ENCODE measurements at regions not wholly inside any gene's neighbourhood (a gene's known extent, or its start where the extent isn't known, plus 50 kb on each side); places are given as distances from the start of the nearest gene placed in this dataset.

GRCh38 chr4:134537701-134538100 lies 336.1 kb upstream of the PABPC4L start:
- intact Hi-C loops (cut with micrococcal nuclease) (no loop called here), dilution Hi-C loops (cut with MboI; ENCODE audit: extremely low pct_ligation_motif_present, low sequenced_read_pairs) (no loop called here)
- Histone ChIP-seq H3K27ac (ENCODE audit: insufficient read depth, low read depth, low read length) (no peak overlapping the region), H2AFZ (ENCODE audit: low read depth, low read length) (no peak overlapping the region), H3K4me3 (replicated peaks in 1 of 3; ENCODE audit: insufficient read depth in 1 of 3, low read depth in 1 of 3, low read length in 3 of 3) (no peak overlapping the region), H3K4me2 (ENCODE audit: insufficient read depth, low read length) (no peak overlapping the region), H3K36me3 (ENCODE audit: control insufficient read depth in 2 of 2, extremely low read depth in 1 of 2, insufficient read depth in 2 of 2, low read length in 2 of 2) (no peaks in the 10 kb centered on the region), H3K79me2 (ENCODE audit: control insufficient read depth, insufficient read depth, low read length) (no peaks in the 10 kb centered on the region), H3K9me3 (replicated peaks; ENCODE audit: control insufficient read depth, insufficient read depth, low read length) (no peaks in the 10 kb centered on the region), H3K9me1 (replicated peaks; ENCODE audit: control insufficient read depth, extremely low read depth, insufficient read depth, low read length) (no peaks in the 10 kb centered on the region), H3K9ac (replicated peaks; ENCODE audit: extremely low read depth, insufficient read depth, low read length) (no peak overlapping the region), H3K27me3 (ENCODE audit: control insufficient read depth in 2 of 2, insufficient read depth in 2 of 2, low read length in 2 of 2) (no peaks in the 10 kb centered on the region), H4K20me1 (replicated peaks; ENCODE audit: control insufficient read depth, extremely low read depth, insufficient read depth, low read length) (no peaks in the 10 kb centered on the region), H3K4me1 (ENCODE audit: control insufficient read depth, extremely low read depth, insufficient read depth, low read length) (no peaks in the 10 kb centered on the region)
- no peak for DNase-seq (ENCODE audit: low read depth, low spot score)
- CTCF ChIA-PET = no interaction called here
- POLR2A ChIA-PET = no interaction called here
- no peak for TF ChIP-seq JUN (IDR thresholded peaks at IDR 0.05; ENCODE audit: borderline replicate concordance, insufficient read depth, insufficient read length, low read depth)
- no peak for TF ChIP-seq CTCF (IDR thresholded peaks at IDR 0.05; ENCODE audit: extremely low read depth in 1 of 2, insufficient read depth in 1 of 2, low read depth in 1 of 2, low read length in 2 of 2)
- TF ChIP-seq POLR2AphosphoS5 (IDR thresholded peaks at IDR 0.05; ENCODE audit: insufficient read depth, low read depth, low read length) = no peak
- TF ChIP-seq EZH2 (IDR thresholded peaks at IDR 0.05; ENCODE audit: borderline replicate concordance, low read depth, low read length, severe bottlenecking) = no peak
- TF ChIP-seq MYC (IDR thresholded peaks at IDR 0.05; ENCODE audit: low read depth, low read length) = no peak
- no peak for TF ChIP-seq GATA2 (IDR thresholded peaks at IDR 0.05; ENCODE audit: insufficient read depth, insufficient read length, low read depth, low read length)
- FAIRE-seq = no peak
- BruUV-seq (replicated peaks) = no TSS peak

- no peak overlapping the region for H3K4me3 ChIP-seq (replicated peaks in 1 of 3; ENCODE audit: insufficient read depth in 1 of 3, low read depth in 1 of 3, low read length in 3 of 3)
- H3K79me2 ChIP-seq (ENCODE audit: control insufficient read depth, insufficient read depth, low read length) = no peaks in the 10 kb centered on the region
- FAIRE-seq = no peak
- H3K27me3 ChIP-seq (ENCODE audit: control insufficient read depth in 2 of 2, insufficient read depth in 2 of 2, low read length in 2 of 2) = no peaks in the 10 kb centered on the region
- ChIA-PET POLR2A (no interaction called here), CTCF (interaction anchor here (0.6 to 1.6 kb wide), 2 partner anchors 12 to 65 kb away, joined by 3 to 6 read pairs; no protein-coding TSS in a partner anchor)
- DNase-seq (ENCODE audit: low read depth, low spot score) = no peak
- TF ChIP-seq POLR2AphosphoS5 (IDR thresholded peaks at IDR 0.05; ENCODE audit: insufficient read depth, low read depth, low read length) (no peak), EZH2 (IDR thresholded peaks at IDR 0.05; ENCODE audit: borderline replicate concordance, low read depth, low read length, severe bottlenecking) (no peak), FOS (IDR thresholded peaks at IDR 0.05; ENCODE audit: borderline replicate concordance, insufficient read depth, low read length) (no peak), MAX (IDR thresholded peaks at IDR 0.05; ENCODE audit: insufficient read depth, insufficient read length) (no peak), JUN (IDR thresholded peaks at IDR 0.05; ENCODE audit: borderline replicate concordance, insufficient read depth, insufficient read length, low read depth) (no peak), MYC (IDR thresholded peaks at IDR 0.05; ENCODE audit: low read depth, low read length) (no peak), CTCF (IDR thresholded peaks at IDR 0.05; ENCODE audit: extremely low read depth in 1 of 2, insufficient read depth in 1 of 2, low read depth in 1 of 2, low read length in 2 of 2) (no peak), GATA2 (IDR thresholded peaks at IDR 0.05; ENCODE audit: insufficient read depth, insufficient read length, low read depth, low read length) (no peak), POLR2A (IDR thresholded peaks at IDR 0.05; ENCODE audit: low read depth, low read length) (no peak)
- no peak overlapping the region for H3K27ac ChIP-seq (ENCODE audit: insufficient read depth, low read depth, low read length)
- H3K4me2 ChIP-seq (ENCODE audit: insufficient read depth, low read length) = no peak overlapping the region
- H3K36me3 ChIP-seq (ENCODE audit: control insufficient read depth in 2 of 2, extremely low read depth in 1 of 2, insufficient read depth in 2 of 2, low read length in 2 of 2) = no peaks in the 10 kb centered on the region
- no peaks in the 10 kb centered on the region for H3K9me1 ChIP-seq (replicated peaks; ENCODE audit: control insufficient read depth, extremely low read depth, insufficient read depth, low read length)
- H4K20me1 ChIP-seq (replicated peaks; ENCODE audit: control insufficient read depth, extremely low read depth, insufficient read depth, low read length) = no peaks in the 10 kb centered on the region
- no peak overlapping the region for H3K9ac ChIP-seq (replicated peaks; ENCODE audit: extremely low read depth, insufficient read depth, low read length)
- H3K9me3 ChIP-seq (replicated peaks; ENCODE audit: control insufficient read depth, insufficient read depth, low read length) = no peaks in the 10 kb centered on the region
- H2AFZ ChIP-seq (ENCODE audit: low read depth, low read length) = no peak overlapping the region
- no TSS peak for BruUV-seq (replicated peaks)
- intact Hi-C loops (cut with micrococcal nuclease) = no loop called here
- no peaks in the 10 kb centered on the region for H3K4me1 ChIP-seq (ENCODE audit: control insufficient read depth, extremely low read depth, insufficient read depth, low read length)
- dilution Hi-C loops (cut with MboI; ENCODE audit: extremely low pct_ligation_motif_present, low sequenced_read_pairs) = no loop called here
Measured at GRCh38 chr4:134533068-134533467, 331.5 kb upstream of the PABPC4L start.
